H9 (cell line): ENCODE measurements at regions not wholly inside any gene's neighbourhood (a gene's known extent, or its start where the extent isn't known, plus 50 kb on each side); places are given as distances from the start of the nearest gene placed in this dataset.

Source experiments
- DNase-seq: peaks from one replicate; pipeline ENCODE4 v3.0.0-alpha.2; 2017
- H2AFZ ChIP-seq: one replicate; pipeline ENCODE4 v1.6.1; 2013; ENCODE audit warnings: mild to moderate bottlenecking, low read length, control low read depth, moderate library complexity
- H2AK5ac ChIP-seq: 2 replicates; pipeline ENCODE4 v1.6.1; 2013; ENCODE audit warnings: low read length, control low read depth, mixed read lengths; ENCODE audit not compliant: insufficient read length
- H2BK120ac ChIP-seq: one replicate; pipeline ENCODE4 v1.6.1; 2013; ENCODE audit warnings: low read depth, mild to moderate bottlenecking, low read length, control low read depth, inconsistent platforms; ENCODE audit not compliant: poor library complexity, severe bottlenecking
- H2BK12ac ChIP-seq: 2 replicates; pipeline ENCODE4 v1.6.1; 2013; ENCODE audit warnings: low read length, control low read depth, mixed read lengths, low read depth; ENCODE audit not compliant: insufficient read length
- H2BK15ac ChIP-seq: 2 replicates; pipeline ENCODE4 v1.6.1; 2013; ENCODE audit warnings: low read depth, low read length, control low read depth
- H2BK20ac ChIP-seq: one replicate; pipeline ENCODE4 v1.6.1; 2013; ENCODE audit warnings: low read depth, mild to moderate bottlenecking, low read length, control low read depth, inconsistent platforms; ENCODE audit not compliant: poor library complexity, severe bottlenecking
- H2BK5ac ChIP-seq: 2 replicates; pipeline ENCODE4 v1.6.1; 2013; ENCODE audit warnings: low read length, control low read depth, mixed read lengths; ENCODE audit not compliant: insufficient read length
- H3K14ac ChIP-seq: 2 replicates; pipeline ENCODE4 v1.6.1; 2013; ENCODE audit warnings: low read length, control low read depth; ENCODE audit not compliant: insufficient read depth
- H3K18ac ChIP-seq: 2 replicates; pipeline ENCODE4 v1.6.1; 2013; ENCODE audit warnings: low read depth, mild to moderate bottlenecking, mixed read lengths, low read length, control low read depth; ENCODE audit not compliant: insufficient read length
- H3K23ac ChIP-seq: 2 replicates; pipeline ENCODE4 v1.6.1; 2013; ENCODE audit warnings: low read length, control low read depth, mixed read lengths, low read depth; ENCODE audit not compliant: insufficient read length
- H3K23me2 ChIP-seq: 2 replicates; pipeline ENCODE4 v1.6.1; 2013; ENCODE audit warnings: low read depth, mild to moderate bottlenecking, mixed read lengths, low read length, control low read depth; ENCODE audit not compliant: insufficient read length, poor library complexity, severe bottlenecking
- H3K27ac ChIP-seq: 2 replicates; pipeline ENCODE4 v1.5.1; 2013; ENCODE audit warnings: low read length, control low read depth, mixed read lengths, low read depth; ENCODE audit not compliant: insufficient read length
- H3K27me3 ChIP-seq: 2 replicates; pipeline ENCODE4 v1.6.1; 2013; ENCODE audit warnings: low read length, control low read depth, inconsistent platforms; ENCODE audit not compliant: insufficient read depth
- H3K4ac ChIP-seq: 2 replicates; pipeline ENCODE4 v1.6.1; 2013; ENCODE audit warnings: low read depth, mild to moderate bottlenecking, control low read depth, inconsistent platforms, low read length, moderate library complexity
- H3K4me1 ChIP-seq: 2 replicates; pipeline ENCODE4 v1.6.1; 2013; ENCODE audit warnings: low read length, control low read depth, inconsistent platforms; ENCODE audit not compliant: insufficient read depth
- H3K4me2 ChIP-seq: 2 replicates; pipeline ENCODE4 v1.6.1; 2013; ENCODE audit warnings: low read length, control low read depth, mixed read lengths; ENCODE audit not compliant: insufficient read length, insufficient read depth
- H3K56ac ChIP-seq: 2 replicates; pipeline ENCODE4 v1.6.1; 2013; ENCODE audit warnings: low read depth, mild to moderate bottlenecking, mixed read lengths, low read length, control low read depth; ENCODE audit not compliant: insufficient read length
- H3K79me1 ChIP-seq: 2 replicates; pipeline ENCODE4 v1.6.1; 2013; ENCODE audit warnings: low read depth, mild to moderate bottlenecking, moderate library complexity, low read length, control low read depth, inconsistent platforms; ENCODE audit not compliant: insufficient read depth, poor library complexity, severe bottlenecking
- H3K79me2 ChIP-seq: 2 replicates; pipeline ENCODE4 v1.6.1; 2013; ENCODE audit warnings: low read length, control low read depth, inconsistent platforms; ENCODE audit not compliant: insufficient read depth
- H3K9ac ChIP-seq: 2 replicates; pipeline ENCODE4 v1.6.1; 2013; ENCODE audit warnings: low read length, control low read depth, mixed read lengths; ENCODE audit not compliant: insufficient read length; ENCODE audit errors: extremely low read depth
- H3K9me3 ChIP-seq: one replicate; pipeline ENCODE4 v1.6.1; 2013; ENCODE audit warnings: low read depth, low read length, inconsistent platforms; ENCODE audit not compliant: control insufficient read depth
- H3T11ph ChIP-seq: one replicate; pipeline ENCODE4 v1.6.1; 2013; ENCODE audit warnings: mild to moderate bottlenecking, low read length, control low read depth, inconsistent platforms
- H4K20me1 ChIP-seq: one replicate; pipeline ENCODE4 v1.6.1; 2013; ENCODE audit not compliant: control insufficient read depth, insufficient read length, insufficient read depth
- H4K5ac ChIP-seq: 2 replicates; pipeline ENCODE4 v1.6.1; 2013; ENCODE audit warnings: low read depth, mild to moderate bottlenecking, mixed read lengths, low read length, control low read depth; ENCODE audit not compliant: insufficient read length
- H4K8ac ChIP-seq: replicated peaks from 2 replicates; pipeline ENCODE4 v1.6.1; 2013; ENCODE audit warnings: low read length, control low read depth, mixed read lengths, low read depth; ENCODE audit not compliant: insufficient read length
- H4K91ac ChIP-seq: 2 replicates; pipeline ENCODE4 v1.6.1; 2013; ENCODE audit warnings: low read depth, mild to moderate bottlenecking, moderate library complexity, mixed read lengths, low read length, control low read depth; ENCODE audit not compliant: insufficient read length
- H3K27ac Mint-ChIP-seq, 3 experiments: 2 replicates in 2 of 3; 3 replicates in 1 of 3; pipeline ENCODE4 v1.8.0; 2020 to 2021; ENCODE audit warnings: mixed read lengths in 3 of 3, mild to moderate bottlenecking in 1 of 3, moderate library complexity in 1 of 3
- H3K27me3 Mint-ChIP-seq: 2 replicates; pipeline ENCODE4 v1.8.0; 2021; ENCODE audit warnings: low read depth, mild to moderate bottlenecking, moderate library complexity, mixed read lengths
- H3K36me3 Mint-ChIP-seq, 3 experiments: 2 replicates in 2 of 3; 3 replicates in 1 of 3; pipeline ENCODE4 v1.8.0; 2020 to 2021; ENCODE audit warnings: low read depth in 3 of 3, mixed read lengths in 3 of 3; ENCODE audit not compliant: insufficient read depth in 1 of 3
- H3K4me1 Mint-ChIP-seq, 2 experiments: 2 replicates each; pipeline ENCODE4 v1.8.0; 2020; ENCODE audit warnings: mixed read lengths in 2 of 2
- H3K4me3 Mint-ChIP-seq, 2 experiments: 2 replicates in 1 of 2; 3 replicates in 1 of 2; pipeline ENCODE4 v1.8.0; 2020 to 2021; ENCODE audit warnings: mild to moderate bottlenecking in 2 of 2, mixed read lengths in 2 of 2, moderate library complexity in 1 of 2
- H3K9me3 Mint-ChIP-seq, 2 experiments: 2 replicates in 1 of 2; 3 replicates in 1 of 2; pipeline ENCODE4 v1.8.0; 2020; ENCODE audit warnings: mild to moderate bottlenecking in 2 of 2, mixed read lengths in 2 of 2, moderate library complexity in 1 of 2
- WGBS: extraction: QIAGEN DNeasy Blood & Tissue Kit; methylation state at CpG from one replicate; pipeline ENCODE4 v1.1.7; 2013; ENCODE audit warnings: missing lambda C conversion rate, low lambda C conversion rate, mixed read lengths; ENCODE audit not compliant: insufficient read length; ENCODE audit errors: extremely low coverage; 5-methylcytosine and 5-hydroxymethylcytosine counted together
- TF ChIP-seq, protein P1 (sequence below): fragments of 200-600 bp; sonication (generic); conservative IDR thresholded peaks from 3 replicates; pipeline ENCODE4 v1.8.0; 2021; ENCODE audit warnings: antibody characterized with exemption, mild to moderate bottlenecking

GRCh38 chr13:106153876-106154275, 381.6 kb downstream of the EFNB2 start:
- Histone ChIP-seq H2AK5ac (no peak overlapping the region), H2BK120ac (peak overlapping the region; percentile 48), H3K9me3 (no peaks in the 10 kb centered on the region), H4K8ac (no peak overlapping the region), H2BK20ac (no peak overlapping the region), H2BK15ac (no peak overlapping the region), H3K4me2 (no peak overlapping the region), H3T11ph (no peak overlapping the region), H3K79me1 (no peaks in the 10 kb centered on the region), H3K27me3 (no peaks in the 10 kb centered on the region), H2AFZ (no peak overlapping the region), H3K4ac (no peak overlapping the region), H4K5ac (no peak overlapping the region), H3K27ac (no peak overlapping the region), H3K79me2 (no peaks in the 10 kb centered on the region), H3K14ac (no peak overlapping the region), H3K23ac (no peak overlapping the region), H3K56ac (no peak overlapping the region), H4K20me1 (no peaks in the 10 kb centered on the region), H2BK12ac (no peak overlapping the region), H3K18ac (no peak overlapping the region), H2BK5ac (no peak overlapping the region), H3K4me1 (peaks cover 3% of the 10 kb centered on the region; the same call in 1 of the 2 replicates), H3K9ac (no peak overlapping the region), H4K91ac (no peak overlapping the region), H3K23me2 (no peaks in the 10 kb centered on the region)
- TF ChIP-seq, protein P1, sequence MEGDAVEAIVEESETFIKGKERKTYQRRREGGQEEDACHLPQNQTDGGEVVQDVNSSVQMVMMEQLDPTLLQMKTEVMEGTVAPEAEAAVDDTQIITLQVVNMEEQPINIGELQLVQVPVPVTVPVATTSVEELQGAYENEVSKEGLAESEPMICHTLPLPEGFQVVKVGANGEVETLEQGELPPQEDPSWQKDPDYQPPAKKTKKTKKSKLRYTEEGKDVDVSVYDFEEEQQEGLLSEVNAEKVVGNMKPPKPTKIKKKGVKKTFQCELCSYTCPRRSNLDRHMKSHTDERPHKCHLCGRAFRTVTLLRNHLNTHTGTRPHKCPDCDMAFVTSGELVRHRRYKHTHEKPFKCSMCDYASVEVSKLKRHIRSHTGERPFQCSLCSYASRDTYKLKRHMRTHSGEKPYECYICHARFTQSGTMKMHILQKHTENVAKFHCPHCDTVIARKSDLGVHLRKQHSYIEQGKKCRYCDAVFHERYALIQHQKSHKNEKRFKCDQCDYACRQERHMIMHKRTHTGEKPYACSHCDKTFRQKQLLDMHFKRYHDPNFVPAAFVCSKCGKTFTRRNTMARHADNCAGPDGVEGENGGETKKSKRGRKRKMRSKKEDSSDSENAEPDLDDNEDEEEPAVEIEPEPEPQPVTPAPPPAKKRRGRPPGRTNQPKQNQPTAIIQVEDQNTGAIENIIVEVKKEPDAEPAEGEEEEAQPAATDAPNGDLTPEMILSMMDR = no peak
- H3K27me3 Mint-ChIP-seq = no peaks in the 10 kb centered on the region
- DNase-seq = no peak
- no peaks in the 10 kb centered on the region for H3K9me3 Mint-ChIP-seq
- peaks cover 19 to 24% of the 10 kb centered on the region in 2 experiments for H3K4me1 Mint-ChIP-seq
- H3K4me3 Mint-ChIP-seq = no peak overlapping the region
- H3K27ac Mint-ChIP-seq = no peak overlapping the region
- no CpG with 5 or more reads among the region's 1 CpG for WGBS
- no peaks in the 10 kb centered on the region; a peak in 2 of 7 replicates for H3K36me3 Mint-ChIP-seq
